Right atrium auricular region (tissue), 2 donors: ENCODE measurements at regions not wholly inside any gene's neighbourhood (a gene's known extent, or its start where the extent isn't known, plus 50 kb on each side); places are given as distances from the start of the nearest gene placed in this dataset.

Experiments
- DNase-seq: peaks from one replicate; pipeline ENCODE4 v3.0.0-alpha.2; 2019; ENCODE audit warnings: low spot score
- H3K27ac ChIP-seq, 2 donors: fragments of 200-600 bp; sonication (generic); 1 replicate in 1 of 2; 2 replicates in 1 of 2; pipeline ENCODE4 v1.5.1; 2016 to 2019
- H3K27me3 ChIP-seq, 2 donors: fragments of 200-600 bp; sonication (generic); one replicate each; pipeline versions ENCODE4 v1.5.1 to v1.6.0; 2017 to 2019
- H3K36me3 ChIP-seq: fragments of 200-600 bp; sonication (generic); one replicate; pipeline ENCODE4 v1.5.1; 2016
- H3K4me1 ChIP-seq, 2 donors: fragments of 200-600 bp; sonication (generic); one replicate each; pipeline versions ENCODE4 v1.5.1 to v1.6.0; 2017 to 2019
- H3K4me3 ChIP-seq, 2 donors: fragments of 200-600 bp; sonication (generic); 1 replicate in 1 of 2; 2 replicates in 1 of 2; pipeline ENCODE4 v1.5.1; 2017 to 2019; ENCODE audit warnings: mild to moderate bottlenecking in 1 of 2, moderate library complexity in 1 of 2
- H3K9me3 ChIP-seq, 2 donors: fragments of 200-600 bp; sonication (generic); one replicate each; pipeline ENCODE4 v1.5.1; 2019
- TF ChIP-seq, protein P1 (sequence below), 2 donors: fragments of 200-600 bp; sonication (generic); IDR thresholded peaks; one replicate each; pipeline ENCODE4 v1.5.1; 2019; ENCODE audit warnings: antibody characterized with exemption in 2 of 2

DNA sequence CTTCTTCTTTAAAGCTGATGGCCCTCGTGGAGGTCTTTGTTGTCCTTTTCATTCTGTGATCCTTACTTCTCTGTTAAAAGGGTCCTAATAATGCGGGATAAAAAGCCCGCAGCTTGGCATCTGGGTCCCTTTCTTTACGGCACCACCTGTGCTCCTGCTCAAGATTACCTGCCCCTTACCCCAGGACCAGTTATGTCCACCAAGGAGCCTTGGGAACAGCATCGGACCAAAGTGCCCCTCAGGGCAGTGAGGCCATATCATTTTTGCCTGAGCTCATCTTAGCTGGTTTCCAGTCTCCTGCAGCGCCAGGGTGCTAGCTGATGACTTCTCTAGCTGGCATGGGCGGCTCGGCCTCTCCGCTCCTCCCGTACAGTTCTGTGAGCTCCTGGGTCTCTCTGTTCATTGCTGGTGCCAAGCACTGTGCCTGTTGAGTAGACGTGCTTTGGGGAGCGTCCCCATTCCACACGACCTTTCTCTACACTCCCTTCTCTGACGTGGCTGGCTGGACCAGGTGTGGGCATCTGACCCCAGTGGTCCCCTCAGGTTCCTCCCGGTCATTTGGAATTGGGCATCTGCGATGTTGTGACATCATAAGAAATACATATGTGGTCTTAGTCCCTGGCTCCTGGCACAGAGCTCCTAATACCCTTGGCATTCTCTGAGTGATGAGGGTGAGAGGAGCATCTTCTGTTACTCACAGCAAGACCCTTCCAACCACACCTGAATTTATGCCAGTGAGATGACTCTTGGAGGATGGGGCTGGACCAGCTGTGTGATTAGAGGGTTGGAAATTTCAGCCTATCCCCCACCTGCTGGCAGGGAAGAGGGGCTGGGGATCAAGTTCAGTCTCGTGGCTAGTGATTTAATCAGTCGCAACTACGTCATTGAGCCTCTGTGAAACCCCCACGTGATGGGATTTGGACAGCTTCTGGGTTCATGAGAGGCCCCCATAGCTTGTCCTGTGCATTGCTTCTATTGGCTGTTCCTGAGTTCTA, 134.2 kb upstream of the HS6ST1 start:
- Histone ChIP-seq H3K36me3 (no peaks in the 10 kb centered on the region), H3K4me1 (no peaks in the 10 kb centered on the region), H3K4me3 (no peak overlapping the region), H3K9me3 (no peaks in the 10 kb centered on the region), H3K27ac (no peak overlapping the region), H3K27me3 (no peaks in the 10 kb centered on the region)
- TF ChIP-seq, protein P1, sequence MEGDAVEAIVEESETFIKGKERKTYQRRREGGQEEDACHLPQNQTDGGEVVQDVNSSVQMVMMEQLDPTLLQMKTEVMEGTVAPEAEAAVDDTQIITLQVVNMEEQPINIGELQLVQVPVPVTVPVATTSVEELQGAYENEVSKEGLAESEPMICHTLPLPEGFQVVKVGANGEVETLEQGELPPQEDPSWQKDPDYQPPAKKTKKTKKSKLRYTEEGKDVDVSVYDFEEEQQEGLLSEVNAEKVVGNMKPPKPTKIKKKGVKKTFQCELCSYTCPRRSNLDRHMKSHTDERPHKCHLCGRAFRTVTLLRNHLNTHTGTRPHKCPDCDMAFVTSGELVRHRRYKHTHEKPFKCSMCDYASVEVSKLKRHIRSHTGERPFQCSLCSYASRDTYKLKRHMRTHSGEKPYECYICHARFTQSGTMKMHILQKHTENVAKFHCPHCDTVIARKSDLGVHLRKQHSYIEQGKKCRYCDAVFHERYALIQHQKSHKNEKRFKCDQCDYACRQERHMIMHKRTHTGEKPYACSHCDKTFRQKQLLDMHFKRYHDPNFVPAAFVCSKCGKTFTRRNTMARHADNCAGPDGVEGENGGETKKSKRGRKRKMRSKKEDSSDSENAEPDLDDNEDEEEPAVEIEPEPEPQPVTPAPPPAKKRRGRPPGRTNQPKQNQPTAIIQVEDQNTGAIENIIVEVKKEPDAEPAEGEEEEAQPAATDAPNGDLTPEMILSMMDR (IDR thresholded peaks at IDR 0.05), result no peak
- DNase-seq, result peak; percentile 49

DNA sequence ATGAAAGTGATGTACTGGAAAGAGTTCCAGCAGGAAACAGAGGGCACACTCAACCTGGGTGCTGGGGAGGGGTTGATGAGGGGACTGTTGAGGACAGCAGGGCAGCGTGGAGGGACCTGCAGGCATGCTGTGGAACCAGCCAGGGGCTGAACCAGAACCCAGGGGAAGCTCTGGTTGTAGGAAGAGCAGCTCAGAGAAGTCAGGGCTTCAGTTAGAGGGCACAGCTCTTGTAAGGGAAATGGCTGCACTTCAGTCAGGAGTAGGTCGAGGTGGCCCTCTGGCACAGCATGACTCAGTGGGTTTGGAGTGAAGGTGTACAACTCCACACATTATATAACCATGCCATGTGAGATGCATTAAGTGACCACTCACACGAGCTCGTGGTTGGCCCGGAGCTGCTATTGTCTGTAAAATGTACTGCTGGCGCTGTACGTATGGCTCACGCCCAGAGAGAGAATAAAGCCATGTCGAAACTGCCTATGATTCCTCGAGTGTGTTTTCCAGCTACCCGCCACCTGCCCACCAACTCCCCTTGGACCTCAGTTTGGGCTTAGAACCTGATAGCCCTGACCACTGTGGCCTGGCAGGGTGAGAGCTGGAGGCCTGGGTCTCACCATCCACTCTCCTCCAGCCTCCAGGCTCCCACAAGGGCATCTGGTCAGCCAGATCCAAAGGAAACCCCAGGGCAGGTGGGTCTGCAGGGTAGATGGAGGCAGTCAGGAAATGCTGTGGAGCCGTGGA, 136.5 kb upstream of the HS6ST1 start:
- H3K4me3 ChIP-seq, result no peak overlapping the region
- H3K36me3 ChIP-seq, result no peaks in the 10 kb centered on the region
- H3K27me3 ChIP-seq, result no peaks in the 10 kb centered on the region
- no peak overlapping the region for H3K27ac ChIP-seq
- DNase-seq, result peak; percentile 40
- H3K4me1 ChIP-seq, result no peaks in the 10 kb centered on the region
- no peaks in the 10 kb centered on the region for H3K9me3 ChIP-seq
- TF ChIP-seq, protein P1 (IDR thresholded peaks at IDR 0.05), result no peak

DNA sequence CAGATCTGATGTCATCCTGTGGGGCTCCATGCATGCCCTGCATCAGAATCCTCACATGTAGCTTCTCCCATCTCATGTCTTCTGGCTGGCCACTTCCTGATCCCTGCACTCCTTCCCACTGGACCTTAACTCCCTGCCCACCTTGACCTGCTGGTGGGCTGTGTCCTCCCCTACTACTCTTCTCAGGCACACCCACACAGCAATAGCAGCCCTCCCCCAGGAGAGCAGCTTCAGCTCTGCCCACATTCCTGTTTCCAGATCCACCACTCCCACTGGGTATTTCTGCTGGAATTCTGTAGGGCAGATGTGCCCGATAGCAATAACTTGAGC, 137.0 kb upstream of the HS6ST1 start:
- TF ChIP-seq, protein P1 (IDR thresholded peaks at IDR 0.05), result no peak
- H3K4me3 ChIP-seq, result no peak overlapping the region
- peaks cover 0 to 4% of the 10 kb centered on the region in 2 donors for H3K9me3 ChIP-seq
- peak; percentile 32 for DNase-seq
- H3K4me1 ChIP-seq, result no peaks in the 10 kb centered on the region
- no peaks in the 10 kb centered on the region for H3K36me3 ChIP-seq
- no peak overlapping the region for H3K27ac ChIP-seq
- no peaks in the 10 kb centered on the region for H3K27me3 ChIP-seq

DNA sequence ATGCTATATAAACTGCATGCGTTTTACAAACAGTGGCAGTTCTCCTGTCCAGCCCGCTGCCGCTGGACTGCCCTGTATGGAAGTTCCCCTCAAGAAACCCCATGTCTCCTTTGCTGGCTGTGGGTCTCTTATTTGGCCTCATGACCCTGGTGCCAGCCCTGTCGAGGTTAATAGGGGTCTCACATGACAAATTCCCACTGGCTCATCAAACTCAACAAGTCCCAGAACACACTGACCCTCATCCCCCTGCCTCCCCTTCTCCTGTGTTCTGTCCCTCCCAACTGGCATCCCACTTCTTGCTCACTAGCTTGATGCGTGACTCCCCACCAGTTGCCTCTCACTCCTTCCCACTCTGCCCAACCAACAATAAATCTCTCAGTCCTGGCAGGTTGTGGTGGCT, 137.6 kb upstream of the HS6ST1 start:
- Histone ChIP-seq H3K27ac (no peak overlapping the region), H3K4me3 (no peak overlapping the region), H3K36me3 (no peaks in the 10 kb centered on the region), H3K9me3 (peaks cover 0 to 6% of the 10 kb centered on the region in 2 donors), H3K27me3 (no peaks in the 10 kb centered on the region), H3K4me1 (no peaks in the 10 kb centered on the region)
- DNase-seq, result peak; percentile 34
- TF ChIP-seq, protein P1 (IDR thresholded peaks at IDR 0.05), result no peak

DNA sequence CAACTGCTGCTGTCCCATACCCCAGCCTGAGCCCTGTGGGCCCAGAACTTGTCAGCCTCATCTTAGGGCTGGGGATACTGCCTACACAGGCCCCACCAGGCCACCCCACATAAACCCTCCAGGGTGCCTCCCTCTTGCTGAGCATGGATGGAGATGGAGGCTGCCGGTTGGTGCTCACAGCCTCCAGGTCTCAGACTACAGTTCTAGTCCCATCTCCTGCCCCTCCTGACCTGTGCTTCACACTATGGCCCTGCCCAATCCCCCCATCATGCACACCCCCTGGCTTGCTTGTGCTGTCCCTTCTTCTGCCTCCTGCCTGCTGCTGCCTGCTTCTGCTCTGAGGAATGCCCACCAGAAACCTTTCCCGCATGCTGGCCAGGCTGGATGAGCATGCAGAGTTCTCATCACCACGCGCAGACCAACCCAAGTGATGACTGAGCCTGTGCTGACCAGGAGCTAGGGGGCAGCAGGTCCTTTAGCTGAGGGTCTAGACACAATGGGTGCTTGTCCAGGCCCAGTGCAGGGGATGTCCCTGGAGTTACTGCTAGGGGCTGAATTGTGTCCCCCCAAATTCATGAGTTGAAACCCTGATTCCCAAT, 138.4 kb upstream of the HS6ST1 start:
- Histone ChIP-seq H3K9me3 (peaks cover 0 to 6% of the 10 kb centered on the region in 2 donors), H3K36me3 (no peaks in the 10 kb centered on the region), H3K27me3 (no peaks in the 10 kb centered on the region), H3K27ac (no peak overlapping the region), H3K4me1 (no peaks in the 10 kb centered on the region), H3K4me3 (no peak overlapping the region)
- TF ChIP-seq, protein P1 (IDR thresholded peaks at IDR 0.05), result no peak
- DNase-seq, result no peak
